ENCODE measurements at regions not wholly inside any gene's neighbourhood (a gene's known extent, or its start where the extent isn't known, plus 50 kb on each side); places are given as distances from the start of the nearest gene placed in this dataset.
A peak's percentile ranks its signal among the peaks of the same experiment; 100 is the strongest.

DNA sequence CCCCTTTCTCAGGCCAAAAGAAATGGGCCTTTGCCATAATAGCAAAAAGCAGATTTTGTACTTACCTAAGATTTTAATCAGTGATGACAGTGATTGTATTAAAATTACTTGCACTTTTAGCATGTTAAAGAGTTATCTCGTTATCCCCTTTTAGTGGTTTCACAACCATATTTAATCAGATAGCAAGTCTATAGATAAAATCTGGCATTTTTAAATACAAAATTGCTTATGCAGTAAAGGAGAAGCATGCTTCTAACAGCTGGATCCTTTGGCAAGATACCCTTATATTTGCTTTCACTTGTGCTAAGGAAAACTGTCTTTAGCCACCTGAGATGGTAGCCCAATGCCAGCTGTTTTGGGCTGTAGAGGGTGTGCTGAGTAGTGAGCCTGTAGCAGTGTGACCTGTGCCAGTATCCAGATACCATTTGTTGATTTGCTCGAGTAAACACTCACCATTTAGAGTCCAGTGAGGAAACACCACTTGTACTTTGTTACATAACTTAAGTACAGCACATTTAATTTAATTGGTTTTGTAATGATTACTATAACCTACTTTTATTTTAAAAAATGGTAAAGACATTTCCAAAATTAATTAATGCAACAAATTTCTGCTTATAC, 314.4 kb upstream of the ZP4 start:
- no peak for DNase-seq (ENCODE audit: low spot score)

DNA sequence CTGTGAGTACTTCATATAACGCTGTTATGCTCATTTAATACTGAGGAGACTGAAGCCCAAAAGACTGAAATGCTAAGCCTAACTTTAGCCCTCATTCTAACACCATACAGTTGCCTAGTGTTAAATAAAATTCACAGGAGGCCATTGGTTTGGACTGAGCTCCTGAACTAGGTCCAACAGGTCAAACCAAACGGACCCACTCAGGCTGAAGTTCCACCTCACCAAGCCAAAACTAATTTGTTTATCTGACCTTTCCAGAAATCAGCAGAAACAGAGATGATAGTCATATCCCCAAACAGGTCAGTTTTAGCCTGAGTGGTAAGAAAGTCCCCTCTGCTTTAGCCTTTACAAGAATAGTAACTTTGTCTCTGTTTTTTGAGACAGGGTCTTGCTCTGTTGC, 311.3 kb upstream of the ZP4 start:
- DNase-seq (ENCODE audit: low spot score), result no peak

DNA sequence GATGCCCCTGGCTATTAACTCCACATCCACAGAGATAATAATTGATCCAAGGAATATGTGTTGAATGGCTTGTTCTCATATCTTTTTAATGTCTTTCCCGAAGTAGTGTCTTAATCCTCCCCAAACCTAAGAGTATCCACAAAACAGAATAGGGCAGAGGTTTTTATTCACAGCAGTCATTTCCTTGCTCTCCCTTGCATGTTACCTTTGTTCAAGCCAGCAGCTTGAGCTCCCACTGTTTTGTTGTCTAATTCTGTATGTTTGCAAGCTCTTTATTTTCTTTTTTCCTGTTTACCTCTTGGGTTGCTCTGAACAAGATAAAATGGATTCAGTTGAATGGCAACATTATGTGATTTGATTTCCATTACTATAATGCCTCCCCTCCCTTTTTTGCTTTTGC, 308.6 kb upstream of the ZP4 start:
- DNase-seq (ENCODE audit: low spot score), result no peak

DNA sequence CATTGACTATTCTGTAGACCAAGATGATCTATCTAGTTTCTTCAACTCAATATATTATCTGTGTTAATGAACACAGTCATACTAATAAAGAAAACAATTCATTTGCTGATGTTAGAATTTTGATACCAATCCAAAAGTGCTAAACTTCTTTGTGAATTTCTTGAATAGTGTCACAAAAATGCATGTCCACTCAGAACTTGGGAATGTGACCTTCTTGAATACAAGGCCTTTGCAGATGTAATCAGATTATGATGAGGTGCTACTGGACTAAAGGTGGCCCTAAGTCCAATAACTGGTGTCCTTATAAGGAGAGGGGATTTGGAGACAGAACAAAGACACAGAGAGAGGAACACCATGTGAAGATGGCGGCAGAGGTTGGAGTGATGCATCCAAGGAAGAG, 305.8 kb upstream of the ZP4 start:
- DNase-seq (ENCODE audit: low spot score), result no peak

DNA sequence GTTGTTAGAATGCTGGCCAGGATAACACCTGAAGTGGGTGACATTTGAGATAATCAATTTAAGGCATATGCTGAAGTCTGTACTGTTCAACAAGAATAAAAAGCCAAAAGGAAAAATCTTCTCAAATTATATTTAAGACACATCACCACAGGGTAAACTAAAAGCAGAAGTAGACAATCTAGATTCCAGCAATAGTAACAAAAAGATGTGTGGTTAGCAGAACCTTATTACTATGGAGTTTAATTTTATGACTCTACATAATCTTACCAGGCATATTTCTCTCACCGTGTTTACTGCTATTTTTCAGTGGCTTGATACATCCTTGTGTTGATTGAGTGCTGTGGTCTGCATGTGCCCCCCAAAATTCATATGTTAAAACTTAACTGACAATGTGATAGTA, 300.4 kb upstream of the ZP4 start:
- no peak for DNase-seq (ENCODE audit: low spot score)

DNA sequence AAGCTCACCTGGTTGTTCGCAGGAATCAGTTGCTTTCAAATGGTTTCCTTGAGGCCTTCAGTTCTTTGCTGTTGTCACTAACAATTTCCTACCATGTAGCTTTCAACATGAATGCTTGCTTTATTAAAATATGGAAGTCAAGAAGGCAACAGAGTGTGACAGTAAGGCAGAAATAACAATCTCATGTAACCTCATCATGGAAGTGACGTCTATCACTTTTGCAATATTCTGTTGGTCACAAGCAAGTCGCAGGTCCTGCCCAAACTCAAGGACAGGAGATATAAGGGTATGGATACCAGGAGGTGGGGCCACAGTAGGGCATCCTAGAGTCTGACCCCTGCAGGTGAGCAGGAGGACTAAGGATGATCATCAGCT, 296.8 kb upstream of the ZP4 start:
- no peak for DNase-seq (ENCODE audit: low spot score)

DNA sequence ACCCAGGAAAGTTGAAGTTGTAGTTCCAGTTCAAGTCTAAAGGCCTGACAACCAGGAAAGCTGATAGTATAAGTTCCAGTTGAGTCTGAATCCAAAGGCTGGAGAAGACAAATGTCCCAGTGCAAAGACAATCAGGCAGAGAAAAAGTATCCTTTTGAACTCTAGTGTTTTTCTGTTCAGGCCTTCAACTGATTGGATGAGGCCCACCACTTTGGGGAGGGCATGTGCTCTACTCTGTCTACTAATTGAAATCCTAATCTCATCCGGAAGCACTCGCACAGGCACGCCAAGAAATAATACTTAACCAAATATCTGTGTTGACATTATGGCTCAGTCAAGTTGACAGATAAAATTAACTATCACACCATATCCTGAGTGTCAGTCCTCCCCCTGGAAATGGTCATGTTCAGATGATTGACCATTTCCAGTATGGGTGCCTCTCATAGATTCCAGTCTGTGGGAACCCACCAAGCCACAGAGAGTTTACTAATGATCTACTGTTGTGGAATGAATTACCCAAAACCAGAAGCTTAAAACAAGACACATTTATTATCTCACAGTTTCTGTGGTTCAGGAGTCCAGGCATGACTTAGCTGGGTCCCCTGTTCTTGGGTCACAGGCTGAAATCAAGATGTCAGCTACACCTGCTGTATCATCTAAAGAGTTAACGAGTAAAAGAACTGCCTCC, 296.3 kb upstream of the ZP4 start:
- DNase-seq (ENCODE audit: low spot score), result no peak

DNA sequence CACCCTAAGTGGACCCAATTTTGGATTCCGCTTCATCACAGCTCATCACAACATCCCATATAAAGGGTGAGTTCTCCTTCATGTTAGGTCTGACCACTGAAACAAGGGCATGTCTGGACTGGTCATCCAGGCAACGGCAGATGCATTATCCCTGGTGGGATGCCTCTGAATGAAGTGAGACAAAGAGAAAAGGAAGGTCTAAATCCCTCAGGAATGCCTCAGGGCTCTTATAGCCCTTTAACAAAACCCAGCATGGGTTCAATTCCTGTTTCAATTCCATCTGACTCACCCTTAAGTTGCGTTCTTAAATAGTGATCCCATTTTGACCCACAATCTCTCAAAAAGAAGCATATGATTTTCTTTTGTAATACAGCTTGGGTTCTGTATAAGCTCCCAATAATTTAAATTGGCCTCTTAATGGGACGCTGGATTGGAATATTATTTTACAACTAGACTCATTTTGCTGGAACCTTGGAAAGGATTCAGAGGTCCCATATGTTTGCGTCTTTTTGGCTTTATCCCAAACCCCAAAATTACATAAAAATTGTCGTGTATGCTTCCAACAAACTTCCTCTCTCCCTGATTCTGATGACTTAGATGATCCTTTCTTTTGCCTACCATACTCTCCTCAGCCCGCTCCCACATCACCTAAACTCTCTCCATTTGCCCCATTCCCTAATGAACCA, 287.4 kb upstream of the ZP4 start:
- DNase-seq (ENCODE audit: low spot score), result no peak

DNA sequence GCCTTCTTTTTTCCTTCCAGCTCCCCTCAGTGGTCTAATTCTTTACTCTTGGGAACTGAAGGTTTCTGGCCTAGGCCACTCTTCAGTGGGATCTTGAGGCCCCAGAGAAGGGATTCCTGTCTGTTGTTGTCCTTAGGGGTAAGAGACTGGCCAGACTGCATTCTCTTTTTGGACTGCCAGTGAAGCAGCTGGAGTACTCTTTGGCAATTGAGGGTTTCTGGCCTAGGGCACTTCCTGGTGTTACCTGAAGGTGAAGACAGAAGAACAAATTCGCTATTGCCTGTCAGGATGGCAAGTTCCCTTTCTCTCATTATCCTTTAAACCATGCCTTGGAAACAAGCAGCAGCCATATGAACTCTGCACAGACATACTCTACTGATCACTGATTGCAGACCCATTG, 286.6 kb upstream of the ZP4 start:
- DNase-seq (ENCODE audit: low spot score), result no peak

DNA sequence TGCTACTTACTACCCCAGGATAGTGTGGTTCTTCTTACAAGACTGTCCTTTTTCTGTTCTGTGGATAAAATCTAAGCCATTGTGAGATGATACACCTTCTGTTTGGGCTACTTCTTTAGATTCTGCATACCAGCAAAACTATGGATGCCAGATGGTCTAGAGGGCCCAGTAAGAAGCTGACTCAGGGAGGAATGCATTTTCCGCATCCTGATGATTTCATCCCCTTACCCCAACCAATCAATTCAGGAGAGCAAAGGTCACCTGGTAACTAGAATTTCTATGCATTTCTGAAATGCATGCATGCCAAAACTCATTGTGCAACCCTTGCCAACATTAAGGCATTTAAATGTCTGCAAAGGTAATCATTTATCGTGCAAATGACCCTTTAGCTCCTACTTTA, 285.7 kb upstream of the ZP4 start:
- DNase-seq (ENCODE audit: low spot score), result no peak

DNA sequence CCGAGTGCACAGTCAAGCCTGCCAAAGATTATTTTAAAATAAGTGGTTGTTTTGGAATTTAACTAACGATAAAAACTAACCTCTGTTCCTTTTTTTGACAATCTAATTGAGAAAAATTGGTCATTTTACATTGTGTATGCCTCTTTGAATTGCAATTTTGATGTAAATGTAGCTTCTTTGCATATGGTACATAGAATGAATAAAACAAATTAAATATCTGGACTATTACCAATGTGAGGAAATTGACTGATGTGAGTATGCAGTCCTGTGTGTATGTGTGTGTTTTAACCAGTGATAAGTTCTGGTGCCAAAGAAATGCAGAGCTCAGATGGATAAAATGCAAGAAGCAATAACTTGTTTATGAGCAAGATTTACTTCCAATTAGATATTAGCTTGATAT, 281.3 kb upstream of the ZP4 start:
- DNase-seq (ENCODE audit: low spot score), result no peak

DNA sequence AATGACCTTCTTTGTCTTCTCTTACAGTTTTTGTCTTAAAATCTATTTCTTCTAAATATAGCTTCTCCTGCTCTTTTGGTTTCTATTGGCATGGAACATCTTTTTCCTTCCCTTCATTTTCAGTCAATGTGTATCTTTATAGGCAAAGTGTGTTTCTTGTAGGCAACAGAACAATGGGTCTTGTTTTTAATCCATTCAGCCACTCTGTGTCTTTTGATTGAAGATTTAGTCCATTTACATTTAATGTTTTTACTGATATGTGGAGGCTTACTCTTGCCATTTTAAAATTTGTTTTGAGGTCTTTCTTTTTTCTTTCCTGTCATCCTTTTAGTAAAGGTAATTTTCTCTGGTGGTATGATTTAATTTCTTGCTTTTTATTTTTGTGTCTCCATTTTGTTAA, 271.2 kb upstream of the ZP4 start:
- DNase-seq (ENCODE audit: low spot score), result no peak

DNA sequence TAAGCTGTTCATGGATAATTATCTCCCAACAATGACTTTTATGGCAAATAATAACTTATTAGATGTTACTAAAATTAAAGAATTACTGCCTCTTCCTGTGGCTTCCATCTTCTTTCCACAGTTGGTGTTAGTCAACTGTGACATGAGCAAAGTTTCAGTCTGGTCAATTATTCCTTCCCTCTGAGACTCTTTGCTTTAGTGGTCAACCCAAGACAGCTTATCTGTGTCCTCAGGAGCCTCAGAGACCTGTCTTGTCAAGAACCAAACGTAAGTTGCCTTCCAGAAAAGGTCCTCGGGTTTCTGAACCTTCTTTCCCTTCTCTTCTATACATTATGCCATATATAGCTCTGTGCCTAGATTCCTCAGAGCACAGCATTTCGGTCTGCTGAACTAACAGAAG, 263.2 kb upstream of the ZP4 start:
- no peak for DNase-seq (ENCODE audit: low spot score)

DNA sequence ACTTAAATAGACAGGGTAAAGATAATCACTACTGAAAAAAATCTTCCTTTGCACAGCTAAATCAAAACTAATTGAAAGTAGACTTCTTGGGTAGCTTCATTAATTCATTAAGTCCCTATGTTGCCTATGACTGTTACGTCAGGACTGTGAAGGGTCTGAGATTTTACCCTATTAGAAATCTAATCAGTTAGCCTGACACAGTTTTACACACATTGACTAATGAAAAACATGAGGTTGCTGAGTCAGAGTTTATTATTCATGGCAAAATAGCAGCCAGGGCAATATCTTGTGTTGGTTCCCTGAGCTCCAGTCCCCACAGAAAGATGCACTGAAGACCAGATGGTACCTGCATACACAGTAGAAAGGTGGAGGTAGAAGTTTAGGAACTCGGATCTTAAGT, 262.5 kb upstream of the ZP4 start:
- DNase-seq (ENCODE audit: low spot score), result no peak

DNA sequence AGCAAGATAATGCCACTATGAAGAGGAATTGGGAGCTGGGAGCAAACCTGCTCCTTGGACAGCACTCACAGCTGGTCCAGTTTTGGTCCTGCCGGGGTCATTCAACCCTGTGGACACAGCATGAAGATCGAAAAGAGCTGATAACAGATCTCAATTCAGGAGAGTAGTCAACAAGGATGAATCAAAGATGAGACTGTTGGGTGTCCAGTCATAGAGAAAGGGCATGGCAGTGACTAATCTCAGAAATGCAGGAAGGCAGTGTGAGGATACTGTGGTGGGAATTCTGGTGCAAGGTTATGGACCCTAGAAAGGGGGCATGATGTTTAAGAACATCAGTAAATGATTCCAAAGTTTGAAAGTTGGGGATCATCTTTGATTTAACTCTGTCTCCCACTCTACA, 261.4 kb upstream of the ZP4 start:
- no peak for DNase-seq (ENCODE audit: low spot score)

DNA sequence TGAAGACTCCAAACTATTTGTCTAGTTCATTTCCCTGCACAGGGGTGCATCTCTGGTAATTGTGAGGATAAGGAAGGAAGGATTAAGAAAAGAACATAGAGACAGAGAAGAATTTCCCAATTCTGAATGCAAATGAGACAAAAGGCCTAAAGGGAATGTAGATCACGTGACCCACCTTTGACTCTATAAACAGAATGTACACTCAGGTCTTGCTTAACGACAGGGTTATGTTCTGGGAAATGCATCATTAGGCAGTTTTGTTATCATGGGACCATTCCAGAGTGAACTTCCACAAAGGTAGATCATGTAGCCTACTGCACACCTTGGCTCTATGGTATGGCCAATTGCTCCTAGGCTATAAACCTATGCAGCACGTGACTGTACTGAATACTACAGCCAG, 252.3 kb upstream of the ZP4 start:
- no peak for DNase-seq (ENCODE audit: low spot score)

DNA sequence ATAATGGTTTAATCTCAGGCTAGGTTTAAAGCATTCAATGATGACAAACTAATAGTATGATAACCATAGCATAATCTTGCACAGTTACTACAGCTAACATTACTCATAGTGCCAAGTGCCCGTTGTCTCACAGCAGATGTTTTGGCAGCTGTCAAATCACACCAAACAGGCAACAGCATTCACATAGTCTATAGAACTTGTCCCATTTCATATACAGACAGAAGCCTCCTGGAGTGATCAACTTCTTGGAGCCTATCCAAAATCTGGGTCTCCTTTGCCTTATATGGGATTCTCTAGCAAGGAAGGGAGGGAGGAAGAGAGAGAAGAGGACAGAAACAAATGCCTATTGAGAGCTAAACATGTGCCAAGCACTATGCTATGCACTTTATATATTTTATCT, 250.6 kb upstream of the ZP4 start:
- DNase-seq (ENCODE audit: low spot score), result peak; percentile 3

DNA sequence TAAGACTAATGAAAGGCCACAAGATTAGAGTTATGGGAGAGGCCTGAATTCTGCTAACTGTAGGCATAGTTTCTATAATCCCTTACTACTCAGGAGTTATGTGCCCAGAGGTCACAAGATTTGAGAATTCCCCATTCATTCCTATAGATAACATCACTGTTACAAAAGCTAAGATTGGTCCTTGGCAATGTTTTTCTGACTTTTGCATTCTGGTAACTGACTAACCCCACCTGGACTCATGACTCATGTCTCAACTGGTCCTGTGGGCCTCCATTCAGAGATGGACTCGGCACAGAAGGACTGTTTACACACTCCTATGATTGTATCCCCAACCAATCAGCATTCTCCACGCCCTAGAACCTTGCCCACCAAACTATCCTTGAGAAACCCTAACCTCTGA, 249.0 kb upstream of the ZP4 start:
- DNase-seq (ENCODE audit: low spot score), result no peak

DNA sequence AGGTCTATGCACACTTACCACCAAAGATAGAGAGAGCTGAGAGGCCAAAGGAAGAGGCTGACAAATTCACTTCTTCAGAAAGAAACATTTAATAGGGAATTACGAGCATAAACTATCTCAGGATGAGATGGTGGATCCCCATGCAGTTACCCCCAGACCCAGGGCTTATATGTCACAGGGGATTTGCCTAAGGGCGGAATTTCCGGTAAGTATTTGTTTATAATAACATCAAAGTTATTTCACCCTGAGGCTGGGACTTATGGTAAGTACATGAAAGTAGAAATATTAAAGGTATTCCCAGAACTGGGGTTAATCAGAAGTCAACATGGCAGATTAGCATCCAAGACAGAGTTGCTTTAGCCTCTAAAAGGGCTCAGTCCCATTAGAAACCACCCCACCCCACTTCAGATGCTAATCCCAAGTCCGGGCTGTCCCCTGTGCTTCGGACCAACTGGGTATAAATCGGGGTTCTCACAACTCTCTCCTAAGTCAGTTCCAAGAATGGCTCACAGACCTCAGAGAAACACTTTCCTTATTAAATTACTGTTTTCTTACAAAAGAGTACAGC, 247.4 kb upstream of the ZP4 start:
- no peak for DNase-seq (ENCODE audit: low spot score)

DNA sequence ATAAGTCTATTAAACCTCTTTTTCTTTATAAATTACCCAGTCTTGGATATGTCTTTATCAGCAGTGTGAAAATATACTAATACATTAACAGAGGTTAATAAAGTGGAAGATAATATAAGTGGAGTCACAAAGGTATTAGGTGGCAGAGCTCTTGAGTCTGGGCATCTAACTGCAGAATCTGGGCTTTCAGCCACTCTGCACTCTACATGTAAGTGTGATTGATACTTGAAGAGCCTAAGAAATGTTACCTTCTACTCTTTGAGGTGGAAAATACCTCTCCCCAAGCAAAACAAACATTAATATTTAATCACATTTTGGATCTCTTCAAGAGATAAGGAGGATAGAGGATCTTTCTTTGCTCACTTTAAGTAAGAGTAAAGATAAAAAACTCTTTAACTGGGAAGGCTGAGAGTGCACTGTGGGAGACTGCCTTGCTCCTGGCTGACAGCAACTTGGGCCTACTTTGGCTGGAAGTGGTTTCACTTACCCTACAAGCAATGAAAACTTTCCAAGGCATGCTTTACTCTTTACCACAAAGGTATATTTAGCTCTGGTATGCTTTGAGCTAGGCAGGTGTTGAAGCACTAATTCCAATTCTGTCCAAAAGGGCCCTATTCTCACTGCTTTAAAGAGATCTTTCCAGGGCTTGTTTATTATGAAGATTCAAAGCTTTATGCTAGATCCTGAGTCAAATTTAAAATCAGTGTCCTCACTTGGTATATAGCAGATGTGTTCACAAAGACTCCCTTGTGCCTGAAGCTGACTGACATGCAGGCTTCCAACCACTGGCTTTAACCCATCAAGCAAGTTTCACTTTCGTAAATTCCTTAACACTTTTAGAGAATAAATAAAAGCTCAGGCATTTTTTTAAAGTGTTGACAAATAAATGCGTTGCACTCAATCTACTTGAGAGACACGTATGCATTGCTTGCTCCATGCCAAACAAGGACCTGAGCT, 245.3 kb upstream of the ZP4 start:
- DNase-seq (ENCODE audit: low spot score), result no peak

DNA sequence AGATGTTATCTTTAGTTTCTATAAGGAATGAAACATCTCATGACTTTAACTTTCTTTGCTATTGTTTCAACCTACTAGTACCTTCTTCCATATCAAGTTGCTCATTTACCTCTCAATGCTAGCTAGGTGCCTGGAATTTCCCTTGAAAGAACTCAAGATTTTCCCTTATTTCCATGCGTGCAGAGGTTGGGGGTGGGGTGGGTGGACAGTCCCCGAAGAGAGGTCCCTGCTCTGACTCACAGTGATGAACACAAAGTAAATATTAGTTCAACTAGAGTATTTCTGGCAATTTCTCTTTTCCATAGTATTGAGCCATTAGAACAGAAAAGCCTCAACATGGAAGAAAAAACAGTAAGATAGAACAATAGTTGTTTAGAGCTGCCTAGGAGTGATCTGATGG, 239.0 kb upstream of the ZP4 start:
- DNase-seq (ENCODE audit: low spot score), result no peak

DNA sequence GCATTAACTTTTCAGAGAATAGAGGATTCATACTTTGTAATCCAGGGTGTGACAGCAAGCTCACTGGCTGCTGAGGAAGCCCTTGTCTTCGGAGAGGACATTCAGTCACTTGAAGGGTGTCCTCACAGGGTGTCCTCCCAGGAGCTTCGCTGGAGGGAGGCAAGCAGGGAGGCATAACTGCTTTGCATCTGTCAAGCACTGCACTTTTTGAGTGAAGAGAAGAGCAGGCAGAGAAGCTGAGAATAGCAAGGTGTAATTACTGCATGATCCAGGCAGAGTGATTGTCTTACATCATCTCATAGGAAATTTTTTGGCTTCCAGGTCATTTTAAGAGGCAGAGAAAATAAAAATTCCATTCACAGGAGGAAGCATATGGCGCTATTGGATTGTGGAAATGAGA, 232.5 kb upstream of the ZP4 start:
- no peak for DNase-seq (ENCODE audit: low spot score)
